ENCODE measurements at regions not wholly inside any gene's neighbourhood (a gene's known extent, or its start where the extent isn't known, plus 50 kb on each side); places are given as distances from the start of the nearest gene placed in this dataset.

- TF ChIP-seq CTCF (IDR thresholded peaks at IDR 0.05; ENCODE audit: control extremely low read depth in 1 of 3, insufficient read depth in 1 of 3, low read depth in 1 of 3, low read length in 3 of 3), result no peak
- TF ChIP-seq POLR2AphosphoS5 (IDR thresholded peaks at IDR 0.05; ENCODE audit: low read depth, low read length), result no peak
Measured at GRCh38 chr12:127268706-127269425, 998.1 kb upstream of the TMEM132C start.
